NCI-H1092 (cell line): ENCODE measurements at regions not wholly inside any gene's neighbourhood (a gene's known extent, or its start where the extent isn't known, plus 50 kb on each side); places are given as distances from the start of the nearest gene placed in this dataset.
A peak's percentile ranks its signal among the peaks of the same experiment; 100 is the strongest.
"Not testable (repeated sequence)": the region's sequence is repeated elsewhere in the genome, so short reads cannot be mapped to it uniquely, and the experiment has no call there.

ENCODE experiments used
- DNase-seq: peaks from one replicate; lab custom pipeline; 2025; lab: John Stamatoyannopoulos, UW

DNA sequence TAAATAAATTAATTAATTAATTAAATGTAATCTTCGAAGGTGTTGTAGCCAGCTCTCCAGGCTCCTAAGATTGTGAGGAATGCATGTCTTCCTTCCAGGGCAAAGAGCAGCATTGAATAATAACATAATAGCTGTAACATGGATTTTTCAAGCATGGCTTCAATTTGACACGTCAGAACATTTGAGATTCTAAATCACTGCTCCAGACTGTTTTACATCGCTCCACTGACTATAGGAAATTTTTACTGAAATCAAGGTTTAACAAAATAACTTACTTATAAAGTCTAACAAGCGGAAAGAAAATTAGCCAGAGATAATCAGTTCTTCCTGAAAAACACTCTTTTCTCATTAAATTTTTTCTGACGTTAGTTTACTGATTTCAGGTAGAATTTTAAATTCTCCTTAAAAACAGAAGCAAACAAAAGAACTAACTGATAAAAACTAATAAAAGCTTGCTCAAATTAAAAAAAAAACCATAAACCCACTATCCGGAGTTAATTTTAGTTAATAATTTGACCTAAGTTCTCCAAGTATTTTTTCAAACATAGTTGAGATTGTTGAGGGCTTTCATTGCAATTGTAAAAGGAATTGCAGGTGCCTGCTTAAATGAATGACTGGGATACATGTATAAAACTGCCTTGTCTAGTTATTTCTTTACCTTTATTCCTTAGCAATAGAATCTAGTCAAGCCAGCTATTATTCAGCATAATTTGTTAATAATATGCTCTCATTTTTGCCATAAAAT lies 51.2 kb upstream of the SGCE start:
- no peak for DNase-seq

DNA sequence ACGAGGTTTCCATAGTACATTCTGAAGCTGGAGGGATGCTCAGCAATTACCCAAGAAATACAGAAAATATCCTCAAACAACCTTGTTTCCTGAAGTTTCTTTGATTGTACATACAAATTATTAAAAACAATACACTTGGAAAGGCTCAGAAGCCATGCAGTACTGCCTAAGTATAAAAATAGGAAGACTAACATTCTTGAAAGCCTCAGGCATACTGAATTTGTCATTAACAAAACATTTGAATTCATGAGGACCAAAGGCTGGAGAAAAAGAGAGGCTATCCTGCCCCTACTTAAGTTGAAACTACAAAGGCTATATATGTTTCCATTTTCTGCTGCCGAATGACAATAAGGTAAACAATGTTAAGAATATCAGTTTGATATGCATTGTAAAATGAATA lies 54.3 kb upstream of the SGCE start:
- no peak for DNase-seq

DNA sequence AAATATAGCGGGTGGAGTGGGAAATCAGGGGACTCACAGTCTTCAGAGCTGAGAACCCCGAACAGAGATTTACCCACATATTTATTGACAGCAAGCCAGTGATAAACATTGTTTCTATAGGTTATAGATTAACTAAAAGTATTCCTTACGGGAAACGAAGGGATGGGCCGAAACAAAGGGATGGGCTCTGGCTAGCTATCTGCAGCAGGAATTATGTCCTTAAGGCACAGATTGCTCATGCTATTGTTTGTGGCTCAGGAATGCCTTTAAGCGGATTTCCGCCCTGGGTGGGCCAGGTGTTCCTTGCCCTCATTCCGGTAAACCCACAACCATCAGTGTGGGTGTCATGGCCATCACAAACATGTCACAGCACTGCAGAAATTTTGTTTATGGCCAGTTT lies 66.4 kb upstream of the SGCE start:
- not testable (repeated sequence) for DNase-seq

DNA sequence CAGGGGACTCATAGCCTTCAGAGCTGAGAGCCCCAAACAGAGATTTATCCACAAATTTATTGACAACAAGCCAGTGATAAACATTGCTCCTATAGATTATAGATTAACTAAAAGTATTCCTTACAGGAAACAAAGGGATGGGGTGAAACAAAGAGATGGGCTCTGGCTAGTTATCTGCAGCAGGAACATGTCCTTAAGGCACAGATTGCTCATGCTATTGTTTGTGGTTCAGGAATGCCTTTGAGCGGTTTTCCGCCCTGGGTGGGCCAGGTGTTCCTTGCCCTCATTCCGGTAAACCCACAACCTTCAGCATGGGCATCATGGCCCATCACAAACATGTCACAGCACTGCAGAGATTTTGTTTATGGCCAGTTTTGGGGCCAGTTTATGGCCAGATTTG lies 73.0 kb upstream of the SGCE start:
- DNase-seq = not testable (repeated sequence)

DNA sequence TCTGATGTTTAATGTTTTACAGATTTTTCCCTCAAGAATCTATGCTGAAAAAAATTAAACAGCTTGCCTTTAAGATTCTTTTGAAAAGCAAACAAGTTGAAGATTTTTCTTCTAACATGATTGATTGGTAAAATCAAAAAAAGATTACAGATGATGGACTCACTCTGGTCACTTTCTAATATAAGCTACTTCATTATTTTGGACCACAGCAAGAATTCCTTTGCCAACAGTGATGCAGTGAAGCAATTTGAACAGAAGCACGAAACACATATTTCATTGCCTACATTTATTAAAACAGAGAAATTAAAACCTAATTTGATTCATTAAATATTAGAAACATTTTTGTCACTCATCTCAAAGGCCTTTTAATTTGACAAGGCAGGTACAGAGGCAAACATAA lies 82.1 kb upstream of the SGCE start:
- DNase-seq = no peak

DNA sequence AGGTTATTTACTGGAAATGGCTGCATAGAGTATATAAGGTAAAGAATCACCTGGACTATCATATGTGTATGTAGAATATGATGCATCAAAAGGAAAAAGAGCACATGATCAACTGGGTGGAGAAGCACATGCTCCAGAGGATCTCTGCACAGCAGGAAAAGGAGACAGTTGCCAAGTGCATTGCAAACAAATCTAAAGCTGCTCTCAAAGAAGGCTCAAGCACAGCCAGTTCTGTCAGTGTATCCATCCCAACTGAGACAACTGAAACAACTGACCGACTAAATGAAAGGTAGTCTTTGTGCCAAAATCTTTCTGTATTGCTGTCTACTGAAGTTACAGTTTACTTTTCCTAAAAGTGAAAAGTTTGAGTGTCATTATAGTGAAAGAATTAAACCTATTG lies 83.2 kb upstream of the SGCE start:
- DNase-seq = peak; percentile 18

DNA sequence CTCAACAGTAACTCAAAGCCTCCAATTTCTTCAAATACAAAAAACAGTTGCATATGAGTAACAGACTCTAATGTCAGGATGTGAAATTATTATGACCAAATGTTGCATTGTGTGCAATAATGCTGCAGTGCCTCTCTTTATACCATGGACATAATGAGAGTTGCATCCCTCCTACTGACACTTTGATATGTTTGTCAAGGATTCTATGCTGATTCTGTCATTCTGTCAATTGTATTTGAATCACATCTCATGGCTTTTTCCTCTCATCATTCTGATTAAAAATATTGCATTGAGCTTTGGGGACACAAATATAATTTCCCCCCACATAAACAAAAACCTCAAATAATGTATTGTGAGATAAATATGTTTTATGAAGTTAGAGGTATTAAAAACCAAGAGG lies 84.6 kb upstream of the SGCE start:
- DNase-seq = no peak

DNA sequence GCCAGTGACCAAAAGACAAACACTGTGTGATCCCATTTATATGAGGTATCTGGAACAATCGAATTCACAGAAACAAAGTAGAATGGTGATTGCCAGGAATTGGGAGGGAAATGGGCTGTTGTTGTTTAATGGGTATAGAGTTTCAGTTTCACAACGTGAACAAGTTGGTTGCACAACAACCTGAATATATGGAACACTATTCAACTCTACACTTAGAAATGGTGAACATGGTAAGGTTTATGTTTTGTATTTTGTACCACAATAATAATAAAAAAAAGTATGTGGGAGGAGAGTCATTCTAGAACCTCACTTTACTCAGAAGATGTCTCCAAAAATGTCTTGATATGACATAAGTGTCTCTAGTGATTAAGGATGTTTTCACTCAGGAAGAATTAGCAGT lies 85.2 kb upstream of the SGCE start:
- no peak for DNase-seq

DNA sequence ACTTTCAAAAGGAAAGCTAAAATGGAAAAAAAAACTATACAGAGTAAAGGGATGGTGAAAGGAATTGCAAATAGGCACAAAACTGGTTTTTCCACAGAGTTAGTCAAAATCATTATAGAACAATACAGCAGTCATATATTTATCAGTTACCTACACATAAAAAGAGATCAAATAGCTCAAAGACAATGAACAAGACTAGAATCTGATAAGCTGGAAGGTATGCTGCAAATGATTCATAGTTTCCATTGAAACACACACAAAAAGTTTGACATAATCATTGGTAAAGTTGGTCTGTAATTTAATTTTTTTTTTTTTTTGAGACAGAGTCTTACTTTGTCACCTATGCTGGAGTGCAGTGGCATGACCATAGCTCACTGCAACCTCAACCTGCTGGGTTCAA lies 92.4 kb upstream of the SGCE start:
- no peak for DNase-seq

DNA sequence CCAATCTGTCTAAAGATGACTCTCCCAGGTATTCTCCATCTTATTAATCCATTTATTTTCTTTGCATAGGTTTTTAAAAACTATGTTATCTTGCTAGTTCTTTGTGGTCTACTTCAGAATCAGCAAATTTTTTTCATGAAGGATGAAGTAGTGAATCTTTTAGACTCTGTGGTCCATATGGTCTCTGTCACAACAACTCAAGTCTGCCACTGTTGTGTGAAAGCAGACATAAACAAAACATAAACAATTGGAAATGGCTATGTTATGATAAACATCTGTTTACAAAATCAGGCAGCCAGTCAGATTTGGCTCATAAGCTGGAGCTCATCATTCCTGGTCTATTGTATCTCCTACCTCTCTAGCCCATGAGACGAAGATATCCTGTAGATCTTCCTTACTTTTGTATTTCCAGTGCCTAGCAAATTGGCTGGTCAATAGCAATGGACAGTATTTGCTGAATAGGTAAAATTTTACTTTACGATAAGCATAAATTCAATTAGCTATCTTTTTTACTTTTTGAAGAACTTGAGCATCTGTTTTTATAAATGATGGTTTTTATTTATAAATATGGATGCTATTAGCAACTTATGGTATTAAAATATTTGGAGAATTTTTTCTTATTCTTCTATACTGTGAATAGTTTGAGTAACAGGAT lies 104.6 kb upstream of the SGCE start:
- no peak for DNase-seq

DNA sequence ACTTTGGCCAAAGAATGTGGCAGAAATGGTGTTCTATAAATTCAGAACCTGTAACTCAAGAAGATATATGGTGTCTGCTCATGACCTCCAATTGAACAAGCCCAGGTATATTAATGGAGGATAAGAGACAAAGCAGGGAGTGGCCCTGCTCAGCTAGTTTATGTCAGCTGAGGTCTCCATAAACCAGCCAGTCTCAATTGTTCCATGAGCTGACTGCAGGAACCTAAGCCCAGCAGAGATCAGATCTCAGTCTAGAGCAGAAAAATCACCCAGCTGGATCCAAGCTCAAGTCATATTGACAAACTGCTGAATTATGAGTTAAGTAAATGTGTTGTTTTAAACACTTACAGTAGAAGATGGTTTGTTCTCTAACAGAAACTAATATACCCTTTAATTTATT lies 105.5 kb upstream of the SGCE start:
- DNase-seq = no peak

DNA sequence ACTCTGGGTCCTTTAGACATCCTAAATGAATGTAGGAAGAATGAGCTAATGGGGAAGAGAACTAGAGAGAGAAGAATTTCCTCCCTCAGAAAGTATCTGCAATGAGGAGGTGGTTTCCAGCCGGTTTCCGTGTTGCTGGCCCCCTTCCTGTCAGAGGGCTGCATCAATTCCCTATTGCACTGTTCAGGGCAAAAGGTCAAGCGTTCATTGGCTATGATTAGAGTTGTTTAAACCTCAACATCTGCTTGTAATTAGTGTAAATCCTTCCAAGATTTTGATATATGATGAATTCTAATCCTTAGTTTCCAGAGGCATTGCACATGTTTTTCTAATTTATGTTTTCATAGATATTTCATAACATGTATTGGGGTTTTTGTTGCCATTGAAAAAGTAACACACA lies 107.3 kb upstream of the SGCE start:
- no peak for DNase-seq

DNA sequence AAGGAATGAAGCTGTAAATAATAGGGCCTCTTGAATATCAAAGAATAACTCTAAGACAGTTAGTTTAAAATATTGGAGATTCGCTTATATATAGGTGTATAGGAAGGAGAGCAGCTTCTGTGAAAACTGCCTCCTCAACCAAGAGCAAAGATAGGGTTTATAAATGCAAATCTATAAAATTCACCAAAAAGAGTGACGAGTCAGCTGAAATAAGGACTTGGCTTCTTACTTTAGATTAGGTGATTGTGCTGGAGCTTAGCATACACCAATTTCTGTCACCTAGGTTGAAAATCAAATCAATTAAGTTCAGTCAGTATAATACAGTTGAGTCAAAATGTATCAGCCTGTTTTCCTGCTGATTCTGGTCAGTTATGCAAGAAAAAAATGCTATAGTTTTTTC lies 113.8 kb upstream of the SGCE start:
- no peak for DNase-seq

DNA sequence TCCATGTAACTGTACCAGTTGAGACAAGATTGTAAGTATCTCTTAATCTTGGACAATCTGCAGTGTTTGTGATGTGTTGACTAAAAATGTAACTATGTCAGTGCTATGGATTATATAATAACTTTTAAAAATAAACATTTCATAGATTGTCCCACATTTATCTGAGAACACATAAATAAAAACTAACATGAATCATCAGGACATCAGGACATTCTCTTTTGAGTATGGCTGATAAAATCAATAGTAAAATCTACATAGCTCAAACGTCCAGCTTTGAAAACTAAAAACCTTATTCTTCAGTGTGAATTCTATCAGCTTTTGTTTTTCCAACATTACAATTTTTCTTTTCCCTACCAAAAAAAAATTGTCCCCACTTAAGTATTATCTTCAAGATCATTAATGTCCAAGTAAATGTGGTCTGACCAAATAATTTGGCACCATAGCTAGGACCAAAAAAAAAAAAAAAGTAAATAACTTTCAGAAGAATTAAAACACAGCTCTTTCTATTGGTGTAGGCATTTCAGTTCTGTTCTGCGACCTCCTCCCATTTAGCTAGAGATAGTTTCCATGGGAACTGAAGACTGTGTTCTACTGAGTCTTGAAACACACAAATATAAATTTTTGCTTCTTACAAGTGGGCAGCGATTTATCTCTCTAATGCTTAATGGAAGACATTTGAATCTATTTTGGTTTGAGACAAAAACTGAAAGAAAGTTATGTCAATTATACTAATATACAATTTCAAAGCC lies 123.0 kb upstream of the SGCE start:
- DNase-seq = no peak

DNA sequence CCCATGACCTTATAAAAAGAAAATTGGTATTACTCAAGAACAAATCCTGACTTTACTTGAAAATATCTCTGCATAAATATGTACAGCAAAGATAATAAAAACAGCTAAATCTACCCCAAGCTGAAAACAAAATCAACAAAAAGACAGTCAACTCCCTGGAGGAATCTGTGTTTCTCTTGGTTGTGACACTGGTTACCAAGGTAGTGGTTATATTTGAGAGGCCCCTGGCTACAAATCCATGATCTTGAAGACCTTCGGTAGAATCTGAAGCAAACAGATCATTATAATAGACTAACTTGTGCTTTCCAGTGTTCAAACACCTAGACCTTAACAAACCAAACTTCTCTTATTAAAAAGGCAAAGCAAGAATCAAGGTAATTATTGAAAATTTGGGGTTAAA lies 123.9 kb upstream of the SGCE start:
- no peak for DNase-seq

DNA sequence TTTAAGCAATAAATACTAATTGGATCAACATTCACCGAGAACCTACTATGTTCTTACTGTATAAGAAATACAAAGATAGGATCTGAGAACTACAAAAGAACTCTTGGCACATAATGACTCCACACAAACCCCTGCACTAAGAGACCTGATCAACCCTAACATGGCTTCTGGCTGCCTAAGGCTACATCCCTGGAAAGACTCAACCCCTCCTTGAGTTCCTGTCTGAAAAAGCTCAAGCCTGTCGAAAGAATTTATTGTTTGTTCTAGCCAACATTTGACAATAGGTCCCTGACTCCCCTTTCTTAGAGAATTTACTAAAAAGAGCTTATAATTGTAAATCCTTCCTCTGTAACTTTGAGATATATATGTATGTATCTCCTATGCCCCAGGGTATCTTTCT lies 125.3 kb upstream of the SGCE start:
- DNase-seq = no peak

DNA sequence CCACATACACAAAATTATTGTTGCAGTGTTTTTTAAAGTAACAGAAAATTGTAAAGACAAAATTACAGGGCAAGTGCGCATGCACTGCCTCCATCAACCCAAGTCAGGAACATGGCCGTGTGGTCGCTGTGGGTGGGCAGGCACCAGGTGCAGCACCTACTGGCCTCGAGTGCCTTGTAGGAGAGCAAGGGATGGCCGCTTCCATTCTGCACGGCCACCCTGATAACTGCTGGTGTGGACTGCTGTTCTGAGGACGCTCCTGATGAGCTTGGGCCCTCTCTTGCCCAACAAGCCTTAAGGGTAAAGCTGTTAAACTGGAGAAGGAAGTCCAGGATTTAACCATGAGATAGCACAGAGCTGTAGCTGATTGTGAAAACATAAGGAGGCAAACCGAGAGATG lies 124.6 kb upstream of the PPP1R9A start:
- no peak for DNase-seq

DNA sequence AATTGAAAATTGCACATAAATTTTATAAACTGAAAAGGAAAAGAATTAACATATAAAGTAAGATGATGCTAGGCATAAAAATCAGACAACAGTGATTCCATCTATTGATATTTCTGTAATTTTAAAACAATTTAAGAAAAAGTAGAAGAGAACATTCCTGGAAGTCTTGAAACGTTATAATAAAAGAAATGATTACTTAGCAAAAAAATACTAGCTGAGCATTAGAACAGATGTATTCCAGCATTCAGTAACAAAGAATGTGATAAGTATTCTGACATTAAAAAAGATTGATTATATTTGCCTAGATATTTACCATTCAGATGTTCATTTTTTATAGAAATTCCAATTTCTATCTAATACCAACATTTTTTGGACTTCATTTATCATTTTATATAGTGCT lies 120.1 kb upstream of the PPP1R9A start:
- DNase-seq = no peak

DNA sequence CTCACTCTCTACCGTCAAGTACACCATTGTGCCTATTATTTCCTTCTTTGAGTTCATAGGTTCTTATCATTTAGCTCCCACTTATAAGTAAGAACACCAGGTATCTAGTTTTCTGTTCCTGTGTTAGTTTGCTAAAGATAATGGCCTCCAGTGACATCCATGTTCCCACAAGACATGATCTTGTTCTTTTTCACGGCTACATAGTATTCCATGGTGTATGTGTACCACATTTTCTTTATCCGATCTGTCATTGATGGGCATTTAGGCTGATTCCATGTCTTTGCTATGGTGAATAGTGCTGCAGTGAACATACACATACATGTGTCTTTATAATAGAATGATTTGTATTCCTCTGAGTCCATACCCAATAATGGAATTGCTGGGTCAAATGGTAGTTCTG lies 119.0 kb upstream of the PPP1R9A start:
- DNase-seq = not testable (repeated sequence)

DNA sequence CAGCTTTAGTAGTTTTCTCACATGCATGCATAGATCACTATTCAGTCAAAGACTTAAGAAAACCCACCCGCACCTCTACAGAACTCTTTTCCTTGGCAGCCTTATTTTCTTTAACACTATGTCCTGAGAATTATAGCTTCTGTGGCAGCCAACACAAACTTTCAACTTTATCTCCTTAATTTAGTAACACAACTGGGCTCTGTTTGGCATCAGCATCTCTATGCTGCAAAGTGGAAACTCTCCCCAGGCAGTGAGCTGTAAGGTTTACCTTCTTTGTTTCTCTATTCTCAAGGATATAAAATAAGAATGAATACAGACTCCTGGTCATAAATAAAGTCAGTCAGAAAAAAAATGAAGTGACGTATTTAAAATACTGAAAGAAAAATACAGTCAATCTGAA lies 115.2 kb upstream of the PPP1R9A start:
- no peak for DNase-seq

DNA sequence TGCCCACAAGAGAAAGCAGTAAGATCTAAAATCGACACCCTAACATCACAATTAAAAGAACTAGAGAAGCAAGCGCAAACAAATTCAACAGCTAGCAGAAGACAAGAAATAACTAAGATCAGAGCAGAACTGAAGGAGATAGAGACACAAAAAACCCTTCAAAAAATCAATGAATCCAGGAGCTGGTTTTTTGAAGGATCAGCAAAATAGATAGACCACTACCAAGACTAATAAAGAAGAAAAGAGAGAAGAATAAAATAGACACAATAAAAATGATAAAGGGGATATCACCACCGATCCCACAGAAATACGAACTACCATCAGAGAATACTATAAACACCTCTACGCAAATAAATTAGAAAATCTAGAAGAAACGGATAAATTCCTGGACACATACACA lies 110.0 kb upstream of the PPP1R9A start:
- not testable (repeated sequence) for DNase-seq

DNA sequence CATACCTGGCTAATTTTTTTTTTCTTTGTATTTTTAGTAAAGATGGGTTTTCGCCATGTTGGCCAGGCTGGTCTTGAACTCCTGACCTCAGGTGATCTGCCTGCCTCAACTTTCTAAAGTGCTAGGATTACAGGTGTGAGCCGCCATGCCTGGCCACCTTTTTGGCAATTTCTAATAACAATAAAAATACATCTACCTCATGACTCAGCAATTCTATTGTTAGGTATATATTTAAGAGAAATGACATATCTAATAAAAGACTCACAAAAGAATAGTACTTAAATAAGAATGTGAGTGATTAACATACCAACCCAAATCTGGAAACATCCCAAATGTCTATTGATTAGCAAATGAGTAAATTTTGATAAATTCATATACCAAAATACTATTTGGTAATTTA lies 103.6 kb upstream of the PPP1R9A start:
- DNase-seq = no peak

DNA sequence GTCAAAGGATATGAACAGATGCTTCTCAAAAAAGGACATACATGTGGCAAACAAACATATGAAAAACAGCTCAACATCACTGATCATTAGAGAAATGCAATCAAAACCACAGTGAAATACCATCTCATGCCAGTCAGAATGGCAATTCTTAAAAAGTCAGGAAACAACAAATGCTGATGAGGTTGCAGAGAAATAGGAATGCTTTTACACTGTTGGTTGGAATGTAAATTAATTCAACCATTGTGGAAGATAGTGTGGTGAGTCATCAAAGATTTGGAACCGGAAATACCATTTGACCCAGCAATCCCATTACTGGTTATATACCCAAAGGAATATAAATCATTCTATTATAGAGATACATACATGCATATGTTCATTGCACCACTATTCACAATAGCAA lies 98.7 kb upstream of the PPP1R9A start:
- DNase-seq = not testable (repeated sequence)
